Left lobe of liver (tissue), 2 donors: ENCODE measurements at regions not wholly inside any gene's neighbourhood (a gene's known extent, or its start where the extent isn't known, plus 50 kb on each side); places are given as distances from the start of the nearest gene placed in this dataset.
A peak's percentile ranks its signal among the peaks of the same experiment; 100 is the strongest.
"Not testable (repeated sequence)": the region's sequence is repeated elsewhere in the genome, so short reads cannot be mapped to it uniquely, and the experiment has no call there.

Experiments
- ATAC-seq: fragments of 200-7000 bp; cut with Tn5 transposase; one replicate; pipeline ENCODE4 v1.9.1; 2020; ENCODE audit warnings: mild to moderate bottlenecking, moderate library complexity
- DNase-seq: peaks from one replicate; pipeline ENCODE4 v3.0.0-alpha.2; 2020; ENCODE audit warnings: low spot score
- donor health status: DM: no; HTN: no; CAD: no; lungs with moderate emphysema.
- donor health status: DM: no; HTN: yes; CAD: no.

DNA sequence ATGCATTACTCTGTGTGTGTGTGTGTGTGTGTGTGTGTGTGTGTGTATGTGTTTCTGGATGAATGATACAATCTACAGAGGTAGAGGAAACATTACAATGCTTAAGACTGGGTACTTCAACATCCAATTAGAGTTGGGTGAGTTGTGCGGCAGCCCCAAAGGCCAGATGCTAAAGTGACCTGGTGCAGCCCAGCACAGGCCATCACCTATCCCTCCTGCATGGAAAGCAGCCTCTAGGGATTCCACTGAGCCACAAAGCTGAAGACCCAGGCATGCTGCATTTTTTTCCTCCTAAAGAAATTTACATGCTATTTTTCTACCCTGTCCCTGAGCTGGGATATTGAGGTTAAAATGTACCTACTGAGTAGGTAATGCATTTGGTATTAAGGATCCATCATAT, 79.1 kb upstream of the ETAA1 start:
- DNase-seq, result no peak
- ATAC-seq, result no peak

DNA sequence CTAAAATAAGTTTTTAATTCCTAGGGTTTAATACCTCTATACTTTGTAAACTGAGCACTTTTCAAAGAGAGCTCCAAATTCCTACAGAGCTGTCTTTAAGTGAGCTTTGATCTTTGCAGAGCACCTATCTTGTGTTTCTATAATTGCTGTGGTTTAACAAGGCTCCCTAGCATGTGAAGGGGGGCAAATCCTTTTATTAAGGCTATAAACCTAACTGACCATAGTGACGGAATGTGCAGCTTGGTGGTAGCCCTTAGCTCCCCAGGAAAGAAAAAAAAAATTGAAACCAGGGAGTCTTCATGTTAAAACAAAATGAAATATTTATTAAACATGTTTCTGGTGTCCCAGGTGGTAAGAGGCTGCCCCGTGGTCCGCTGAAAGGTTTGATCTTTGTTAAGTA, 78.6 kb upstream of the ETAA1 start:
- no peak for ATAC-seq
- DNase-seq, result no peak

DNA sequence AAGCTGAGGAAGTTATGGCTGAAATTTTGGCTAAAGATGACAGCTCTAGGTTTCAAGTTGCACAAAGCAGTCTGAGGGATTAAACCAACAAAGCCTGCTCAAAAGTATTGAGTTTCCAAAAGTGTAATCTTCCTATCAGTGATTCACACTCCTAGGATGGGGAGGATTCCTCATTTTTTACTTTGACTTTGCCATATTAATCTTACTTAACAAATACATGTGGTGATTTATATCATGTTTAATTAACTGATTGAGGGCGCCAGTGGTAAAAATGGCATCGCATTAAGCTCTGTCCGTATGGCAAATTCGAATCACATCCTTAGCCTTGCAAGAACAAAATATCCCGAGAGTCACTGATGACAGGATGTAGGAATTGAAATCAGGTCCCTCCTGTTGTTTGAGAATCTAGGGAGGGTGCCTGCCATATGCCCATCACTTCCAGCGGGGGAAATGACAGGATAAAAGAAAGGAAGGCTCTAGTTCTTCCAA, 78.1 kb upstream of the ETAA1 start:
- ATAC-seq, result no peak
- no peak for DNase-seq

DNA sequence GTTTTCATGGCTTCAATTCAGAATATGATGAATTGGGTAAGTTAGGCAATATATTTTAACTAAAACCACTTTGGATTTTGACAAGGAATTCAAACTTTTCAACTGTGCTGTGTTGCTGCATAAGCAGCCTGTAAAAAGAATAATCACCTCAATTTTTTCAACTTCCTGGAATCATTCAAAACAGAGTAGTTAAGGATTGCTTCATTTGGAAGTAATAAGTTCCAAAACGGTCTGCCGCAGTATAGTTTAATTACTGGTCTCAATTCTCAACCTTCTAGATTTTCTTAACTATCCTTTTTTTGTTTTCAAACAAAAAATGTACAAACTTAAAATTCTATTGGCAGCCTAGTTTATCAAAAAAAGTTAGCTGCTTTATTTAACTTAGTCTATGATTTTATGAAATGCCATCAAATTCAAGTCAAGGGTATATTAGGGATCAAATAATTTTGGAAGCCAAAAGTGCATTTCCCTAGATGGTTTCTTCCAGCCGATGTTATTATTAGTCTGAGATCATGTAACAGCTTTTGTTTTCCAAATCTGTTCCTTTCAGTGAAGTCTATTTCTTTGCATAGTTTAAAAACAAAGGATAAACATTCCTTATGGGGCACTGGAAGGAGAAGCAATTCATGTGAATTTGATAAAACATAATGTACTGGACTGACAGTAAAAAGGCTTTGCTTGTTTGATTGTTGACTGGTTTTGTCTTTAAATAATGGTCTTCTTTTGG, 76.1 kb upstream of the ETAA1 start:
- DNase-seq (no peak), ATAC-seq (no peak)

DNA sequence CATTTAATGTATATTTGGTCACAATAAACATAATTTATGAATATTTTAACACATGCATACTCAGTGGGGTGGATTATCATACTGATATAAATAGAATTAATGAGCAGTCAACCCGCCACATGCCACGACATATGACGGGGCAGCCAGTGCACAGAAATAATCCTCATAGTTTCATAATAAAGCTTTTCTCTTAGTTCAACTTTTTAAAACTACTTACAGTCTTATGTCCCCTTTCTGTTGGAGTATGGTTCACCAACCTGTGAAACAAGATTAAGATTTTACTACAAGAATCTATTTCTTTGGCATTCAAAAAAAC, 75.6 kb upstream of the ETAA1 start:
- no peak for ATAC-seq
- DNase-seq, result no peak

DNA sequence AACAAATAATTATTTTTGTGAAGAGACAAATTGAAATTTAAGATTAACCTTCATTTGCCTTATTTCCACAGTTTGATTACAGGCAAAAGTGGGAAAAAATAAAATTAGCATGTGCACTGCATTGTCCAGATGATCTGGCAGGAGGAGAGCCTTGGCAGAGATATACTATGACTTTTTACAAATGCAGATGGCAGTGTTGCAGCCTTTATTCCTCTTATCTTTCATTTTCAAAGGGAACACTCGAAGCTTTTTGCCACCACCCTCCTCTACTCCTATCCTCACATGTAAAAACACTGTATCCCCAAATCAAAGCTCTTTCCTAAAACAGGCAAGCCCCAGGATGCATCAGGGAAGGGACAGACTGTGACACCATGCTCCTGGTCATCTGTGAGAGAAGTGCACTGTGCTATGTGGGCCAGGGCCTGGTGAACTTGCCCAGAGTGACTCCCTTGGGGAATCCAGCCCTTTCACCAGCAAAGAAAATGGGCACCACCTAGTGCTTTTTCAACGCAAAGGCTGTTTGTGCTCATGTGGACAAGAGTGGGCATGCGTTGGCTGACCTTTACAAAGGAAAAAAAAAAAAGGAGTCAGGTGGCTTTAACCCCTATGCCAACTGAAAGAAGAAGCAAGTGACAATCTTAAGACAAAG, 74.7 kb upstream of the ETAA1 start:
- ATAC-seq (peak; percentile 68), DNase-seq (no peak)

DNA sequence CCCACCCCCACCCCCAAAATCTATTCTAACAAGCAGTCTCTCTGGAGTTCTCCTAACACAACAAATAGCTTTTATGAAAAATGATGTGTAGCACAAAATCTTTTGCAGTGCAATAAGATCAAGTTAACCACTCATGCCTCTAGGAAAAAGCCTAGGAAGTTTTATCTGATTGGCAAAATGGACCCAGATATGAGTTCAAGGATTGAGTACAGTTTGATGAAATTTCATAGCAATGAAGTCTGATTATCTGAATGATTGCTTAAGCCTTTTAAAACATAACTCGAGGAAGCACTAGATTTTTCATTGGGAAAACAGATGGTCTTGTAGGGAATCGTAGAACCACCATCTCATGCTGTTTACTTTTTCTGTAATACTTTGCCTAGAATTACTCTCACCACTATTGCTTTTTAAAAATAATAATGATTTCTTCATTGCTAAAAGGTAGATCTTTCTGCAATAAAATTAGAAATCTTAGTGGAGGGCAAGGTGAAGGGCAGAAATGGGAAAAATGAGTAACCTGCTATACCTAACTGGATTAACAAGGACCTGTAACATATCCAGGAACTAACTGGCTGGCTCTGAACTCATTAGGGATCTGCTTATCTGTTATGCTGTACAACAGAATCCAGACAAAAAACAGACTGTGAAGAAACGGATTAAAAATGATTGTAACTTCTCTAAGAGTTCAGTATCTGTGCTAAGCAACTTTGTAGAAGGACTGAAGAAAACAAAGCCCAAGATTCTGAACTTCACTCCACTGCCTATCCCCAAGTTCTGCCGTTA, 73.7 kb upstream of the ETAA1 start:
- ATAC-seq, result no peak

DNA sequence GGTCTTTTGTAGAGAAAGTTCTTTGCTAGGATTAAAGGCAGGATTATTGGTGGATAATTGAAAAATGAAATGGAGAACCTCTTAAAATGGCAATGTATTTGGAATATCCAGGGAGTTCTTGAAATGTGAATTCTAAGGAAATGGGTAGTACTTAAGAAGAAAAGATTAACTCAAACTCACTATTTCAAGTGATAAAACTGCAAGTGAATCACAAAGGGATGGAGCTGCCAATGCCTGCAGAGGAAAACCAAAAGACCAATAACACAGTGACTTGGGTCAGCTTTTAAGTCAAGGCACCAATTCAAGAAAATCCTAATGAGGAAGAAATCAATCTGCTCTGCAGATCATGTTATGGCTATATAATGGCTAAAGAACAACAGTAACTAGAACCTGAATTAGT, 67.6 kb upstream of the ETAA1 start:
- ATAC-seq (no peak), DNase-seq (no peak)

More for the DNA sequence above, 73.7 kb upstream of the ETAA1 start:
- no peak for DNase-seq

DNA sequence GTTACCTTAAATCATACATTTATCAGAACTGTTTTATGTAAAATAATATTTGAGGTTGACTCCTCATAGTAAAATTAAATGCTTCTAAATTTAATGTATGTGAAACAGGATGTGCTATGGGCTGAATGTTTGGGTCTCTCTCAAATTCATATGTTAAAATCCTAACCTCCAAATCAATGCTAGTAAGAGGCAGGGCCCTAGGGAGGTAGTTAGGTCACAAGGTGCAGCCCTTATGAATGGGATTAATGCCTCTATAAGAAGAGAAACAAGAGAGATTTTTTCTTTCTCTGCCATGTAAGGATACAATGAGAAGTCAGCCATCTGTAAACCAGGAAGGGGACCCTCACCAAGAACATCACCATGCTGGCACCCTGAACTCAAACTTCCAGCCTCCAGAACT, 67.2 kb upstream of the ETAA1 start:
- DNase-seq (no peak), ATAC-seq (no peak)

DNA sequence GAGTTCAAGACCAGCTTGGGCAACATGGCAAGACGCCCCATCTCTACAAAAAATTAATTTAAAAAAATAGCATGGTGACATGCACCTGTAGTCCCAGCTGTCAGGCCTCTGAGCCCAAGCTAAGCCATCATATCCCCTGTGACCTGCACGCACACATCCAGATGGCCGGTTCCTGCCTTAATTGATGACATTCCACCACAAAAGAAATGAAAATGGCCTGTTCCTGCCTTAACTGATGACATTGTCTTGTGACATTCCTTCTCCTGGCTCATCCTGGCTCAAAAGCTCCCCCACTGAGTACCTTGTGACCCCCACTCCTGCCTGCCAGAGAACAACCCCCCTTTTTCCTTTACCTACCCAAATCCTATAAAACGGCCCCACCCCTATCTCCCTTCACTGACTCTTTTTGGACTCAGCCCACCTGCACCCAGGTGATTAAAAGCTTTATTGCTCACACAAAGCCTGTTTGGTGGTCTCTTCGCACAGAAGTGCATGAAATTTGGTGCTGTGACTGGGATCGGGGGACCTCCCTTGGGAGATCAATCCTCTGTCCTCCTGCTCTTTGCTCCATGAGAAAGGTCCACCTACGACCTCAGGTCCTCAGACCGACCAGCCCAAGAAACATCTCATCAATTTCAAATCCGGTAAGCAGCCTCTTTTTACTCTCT, 65.6 kb upstream of the ETAA1 start:
- DNase-seq, ATAC-seq: not testable (repeated sequence)

DNA sequence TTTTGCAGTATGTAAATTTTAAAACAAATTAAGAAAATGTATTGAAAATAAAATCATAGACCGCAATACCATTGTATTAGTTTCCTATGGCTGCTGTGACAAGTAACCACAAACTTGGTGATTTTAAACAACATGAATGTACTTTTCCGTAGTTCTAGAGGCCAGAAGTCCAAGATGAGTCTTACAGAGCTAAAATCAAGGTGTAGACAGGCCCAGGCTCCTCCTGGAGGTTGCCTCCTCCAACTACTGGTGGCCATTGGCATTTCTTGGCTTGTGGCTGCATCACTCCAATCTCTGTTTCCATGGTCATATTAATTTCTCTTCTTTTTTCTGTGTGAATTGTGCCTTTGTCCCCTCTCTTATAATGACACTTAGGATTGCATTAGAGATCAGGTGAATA, 59.2 kb upstream of the ETAA1 start:
- DNase-seq (no peak), ATAC-seq (no peak)

DNA sequence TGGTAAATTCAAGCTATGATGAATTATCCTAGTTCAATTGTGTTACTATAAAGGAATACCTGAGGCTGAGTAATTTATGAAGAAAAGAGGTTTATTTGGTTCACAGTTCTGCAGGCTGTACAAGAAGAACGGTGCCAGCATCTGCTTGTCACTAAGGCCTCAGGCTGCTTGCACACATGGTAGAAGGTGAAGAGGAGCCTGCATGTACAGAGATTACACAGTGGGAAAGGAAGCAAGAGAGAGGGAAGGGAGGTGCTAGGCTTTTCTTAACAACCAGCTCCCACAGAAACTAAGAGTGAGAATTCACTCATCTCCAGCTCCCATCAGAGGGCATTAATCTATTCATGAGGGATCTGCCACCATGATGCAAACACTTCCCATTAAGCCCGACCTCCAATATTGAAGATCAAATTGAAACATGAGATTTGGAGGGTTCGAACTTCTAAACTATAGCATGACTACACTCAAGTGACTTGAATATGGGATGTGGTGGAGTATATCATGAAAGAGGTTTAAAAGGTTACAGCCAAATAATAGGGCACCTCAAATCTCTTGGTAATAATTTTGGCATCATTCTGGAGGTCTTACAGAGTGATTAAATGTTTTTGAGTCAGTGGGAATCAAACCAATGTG, 58.4 kb upstream of the ETAA1 start:
- ATAC-seq (no peak), DNase-seq (no peak)

DNA sequence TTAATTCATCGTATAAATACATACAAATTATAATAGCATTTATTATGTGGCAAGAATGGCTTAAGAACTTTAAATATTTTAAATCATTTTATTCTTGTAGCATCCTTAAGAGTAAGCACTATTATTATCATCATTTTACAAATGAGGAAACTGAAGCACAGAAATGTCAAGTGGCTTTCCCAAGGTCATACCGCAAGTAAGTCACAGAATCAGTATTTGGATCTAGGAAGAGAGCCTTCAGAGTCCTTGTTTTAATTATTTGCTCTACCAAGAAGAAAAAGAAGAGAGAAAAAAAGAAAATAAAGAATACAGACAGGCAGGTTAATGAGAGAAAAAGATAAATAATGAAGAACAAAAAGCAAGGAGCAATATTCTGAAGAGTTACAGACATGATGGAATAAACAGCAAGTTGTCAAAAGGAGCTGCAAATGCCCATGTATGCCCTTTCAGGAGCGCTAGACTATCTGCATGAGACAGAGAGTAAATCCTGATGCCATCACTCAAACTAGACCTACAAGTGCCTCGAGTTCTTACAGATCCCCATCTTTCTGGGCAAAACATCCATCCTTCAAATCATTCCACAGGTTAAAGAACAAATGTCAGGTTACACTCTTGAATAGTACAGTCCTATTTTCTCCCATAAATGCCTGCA, 57.8 kb upstream of the ETAA1 start:
- DNase-seq, result no peak
- no peak for ATAC-seq

DNA sequence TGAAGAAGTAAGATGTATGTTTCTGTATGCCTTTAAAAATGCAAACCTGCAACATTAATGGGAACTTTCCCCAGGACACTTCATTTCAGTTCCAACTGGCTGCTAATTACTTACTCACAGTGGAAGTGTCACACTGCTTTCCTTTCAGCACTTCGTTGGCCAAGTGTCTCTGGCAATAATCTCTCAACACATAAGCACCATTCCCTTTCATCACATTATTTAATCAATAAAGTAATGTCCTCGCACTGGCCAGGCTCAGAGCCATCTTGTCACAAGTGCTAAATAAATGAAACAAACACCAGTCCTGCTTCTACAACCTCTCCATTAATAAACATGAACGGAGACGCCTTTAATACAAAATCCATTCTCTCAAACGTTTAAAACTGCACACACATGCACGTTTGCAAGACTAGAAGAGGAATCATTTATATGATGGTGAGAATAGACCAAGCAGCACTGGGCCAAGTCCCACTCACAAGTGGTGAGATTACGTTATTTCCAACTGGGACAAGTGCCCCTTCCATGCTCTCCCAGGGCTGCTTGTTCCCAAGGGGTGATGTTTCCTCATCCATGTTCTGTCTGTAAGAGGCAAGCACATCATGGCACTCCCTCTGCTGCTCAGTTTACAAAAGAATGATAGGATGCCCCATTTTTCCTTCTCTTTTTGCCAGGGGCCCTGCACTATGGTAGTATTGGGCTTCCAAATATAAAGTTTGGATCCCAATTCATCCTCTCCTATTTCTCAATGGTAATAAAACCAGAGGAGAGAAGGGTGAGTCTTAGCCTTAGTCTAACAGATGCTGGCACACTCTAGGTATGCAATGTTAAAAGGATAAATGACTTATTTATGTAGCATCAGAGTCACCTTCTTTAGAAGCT, 56.8 kb upstream of the ETAA1 start:
- ATAC-seq (no peak), DNase-seq (no peak)

DNA sequence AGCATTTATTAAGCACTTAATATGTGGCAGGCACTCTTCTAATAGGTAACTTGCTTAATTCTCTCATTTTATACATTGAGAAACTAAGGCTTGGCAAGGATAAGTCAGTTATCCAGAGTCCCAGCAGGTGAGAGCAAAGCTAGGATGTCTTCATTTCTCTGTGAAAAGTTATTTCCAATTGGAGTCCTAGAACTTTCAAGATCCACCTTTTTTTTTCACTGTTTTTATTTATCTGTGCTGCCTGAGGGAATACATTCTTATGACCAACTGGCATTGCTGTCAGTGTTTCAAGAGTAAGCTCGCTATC, 56.2 kb upstream of the ETAA1 start:
- no peak for DNase-seq
- no peak for ATAC-seq

DNA sequence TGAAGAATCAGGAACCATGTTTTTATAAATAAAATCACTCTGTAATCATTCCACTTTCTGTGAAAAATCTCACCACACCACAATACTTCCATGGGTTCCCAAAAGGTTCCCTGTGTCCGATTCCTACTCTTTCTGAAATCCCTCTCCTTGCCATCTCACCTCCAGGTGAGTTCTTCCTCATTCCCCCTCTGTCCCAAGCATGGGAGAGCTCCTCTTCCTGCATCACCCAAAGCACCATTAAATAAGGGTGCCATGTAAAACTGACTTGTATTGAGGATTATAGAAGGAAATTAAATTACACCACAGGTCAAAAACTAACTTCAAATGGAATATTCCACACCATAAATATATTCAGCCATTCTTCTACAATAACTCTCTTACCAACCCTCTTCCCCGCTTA, 55.8 kb upstream of the ETAA1 start:
- DNase-seq (no peak), ATAC-seq (no peak)

DNA sequence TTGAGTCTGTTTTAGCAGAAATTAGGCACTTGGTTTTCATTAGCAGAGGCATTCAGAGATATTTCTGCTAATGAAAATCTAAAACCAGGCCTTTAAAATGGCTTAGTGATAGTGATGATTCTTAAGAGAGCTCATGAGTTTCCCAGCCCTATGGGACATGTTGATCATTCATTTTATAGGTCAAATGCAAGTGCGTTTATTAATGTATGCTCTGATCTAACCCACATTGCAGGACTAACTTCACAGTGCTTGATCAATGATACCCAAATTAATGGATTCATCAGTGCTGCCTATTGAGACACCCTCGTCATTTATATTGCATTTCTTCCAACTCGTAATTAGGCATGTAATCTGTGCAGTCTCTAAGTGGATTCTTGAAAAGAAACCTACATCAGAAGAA, 54.7 kb upstream of the ETAA1 start:
- ATAC-seq (no peak), DNase-seq (no peak)

DNA sequence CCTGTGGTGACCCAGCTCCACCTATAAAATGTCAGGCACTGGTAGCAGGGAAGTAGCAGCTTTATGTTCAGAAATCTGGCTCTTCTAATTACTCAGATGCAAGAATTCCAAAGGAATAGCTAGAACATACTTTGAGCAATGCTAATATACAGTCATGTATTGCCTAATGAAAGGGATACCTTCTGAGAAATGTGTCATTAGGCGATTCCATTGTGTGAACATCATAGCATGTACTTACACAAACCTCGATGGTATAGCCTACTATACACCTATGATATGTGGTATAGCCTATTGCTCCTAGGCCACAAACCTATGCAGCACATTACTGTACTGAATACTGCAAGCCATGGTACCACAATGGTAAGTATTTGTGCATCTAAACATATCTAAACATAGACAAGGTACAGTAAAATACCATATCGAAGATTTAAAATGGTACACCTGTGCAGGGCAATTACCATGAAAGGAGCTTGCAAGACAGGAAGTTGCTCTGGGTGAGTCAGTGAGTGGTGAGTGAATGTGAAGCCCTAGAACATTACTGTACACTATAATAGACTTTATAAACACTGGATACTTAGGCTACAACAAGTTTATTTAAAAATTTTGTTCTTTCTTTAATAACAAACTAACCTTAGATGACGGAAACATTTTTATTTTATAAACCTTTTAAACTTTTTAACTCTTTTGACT, 50.3 kb upstream of the ETAA1 start:
- ATAC-seq, result no peak
- DNase-seq, result no peak
